ENCODE measurements at regions not wholly inside any gene's neighbourhood (a gene's known extent, or its start where the extent isn't known, plus 50 kb on each side); places are given as distances from the start of the nearest gene placed in this dataset.

DNA sequence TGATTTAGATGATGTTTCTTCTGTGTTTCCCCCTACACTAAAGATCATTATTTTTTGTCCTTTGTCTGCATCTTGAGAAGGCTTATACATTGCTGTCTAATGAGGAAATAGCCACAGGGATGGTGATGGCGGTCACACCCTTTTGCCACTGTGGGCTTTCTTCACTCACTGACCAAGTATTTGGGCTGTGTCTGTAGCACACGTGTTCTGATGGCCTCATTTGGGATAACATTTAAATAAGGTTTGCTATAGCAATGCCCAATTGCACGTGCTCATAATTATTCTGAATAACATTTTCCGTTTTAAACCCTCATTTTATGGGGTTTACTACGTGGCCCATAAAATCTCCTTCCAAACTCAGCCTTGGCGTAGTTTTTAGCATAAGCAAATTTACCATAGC, 230.3 kb upstream of the PRICKLE1 start:
- TF ChIP-seq EZH2phosphoT487 (IDR thresholded peaks at IDR 0.05) (no peak), EZH2 (IDR thresholded peaks at IDR 0.05) (no peak)
- TF ChIP-seq, protein P1, sequence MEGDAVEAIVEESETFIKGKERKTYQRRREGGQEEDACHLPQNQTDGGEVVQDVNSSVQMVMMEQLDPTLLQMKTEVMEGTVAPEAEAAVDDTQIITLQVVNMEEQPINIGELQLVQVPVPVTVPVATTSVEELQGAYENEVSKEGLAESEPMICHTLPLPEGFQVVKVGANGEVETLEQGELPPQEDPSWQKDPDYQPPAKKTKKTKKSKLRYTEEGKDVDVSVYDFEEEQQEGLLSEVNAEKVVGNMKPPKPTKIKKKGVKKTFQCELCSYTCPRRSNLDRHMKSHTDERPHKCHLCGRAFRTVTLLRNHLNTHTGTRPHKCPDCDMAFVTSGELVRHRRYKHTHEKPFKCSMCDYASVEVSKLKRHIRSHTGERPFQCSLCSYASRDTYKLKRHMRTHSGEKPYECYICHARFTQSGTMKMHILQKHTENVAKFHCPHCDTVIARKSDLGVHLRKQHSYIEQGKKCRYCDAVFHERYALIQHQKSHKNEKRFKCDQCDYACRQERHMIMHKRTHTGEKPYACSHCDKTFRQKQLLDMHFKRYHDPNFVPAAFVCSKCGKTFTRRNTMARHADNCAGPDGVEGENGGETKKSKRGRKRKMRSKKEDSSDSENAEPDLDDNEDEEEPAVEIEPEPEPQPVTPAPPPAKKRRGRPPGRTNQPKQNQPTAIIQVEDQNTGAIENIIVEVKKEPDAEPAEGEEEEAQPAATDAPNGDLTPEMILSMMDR (IDR thresholded peaks at IDR 0.05), result no peak
